HEK293 (cell line): ENCODE measurements at regions not wholly inside any gene's neighbourhood (a gene's known extent, or its start where the extent isn't known, plus 50 kb on each side); places are given as distances from the start of the nearest gene placed in this dataset.

Experiments
- HOXC10 ChIP-seq: sonication (generic); formaldehyde crosslinking; IDR thresholded peaks from 2 replicates; pipeline ENCODE4 v1.8.1; 2023; ENCODE audit warnings: mild to moderate bottlenecking, missing genetic modification reagents
- OVOL3 ChIP-seq: fragments of 450-650 bp; formaldehyde crosslinking; IDR thresholded peaks from 2 replicates; pipeline ENCODE4 v1.5.1; 2016; ENCODE audit warnings: missing biosample characterization, missing genetic modification characterization
- YY1 ChIP-seq: fragments of 450-650 bp; formaldehyde crosslinking; IDR thresholded peaks from 2 replicates; pipeline ENCODE4 v1.5.1; 2018; ENCODE audit warnings: missing biosample characterization, missing genetic modification characterization
- ZNF140 ChIP-seq: fragments of 450-650 bp; formaldehyde crosslinking; IDR thresholded peaks from 2 replicates; pipeline ENCODE4 v1.5.1; 2016; ENCODE audit warnings: missing biosample characterization, missing genetic modification characterization
- ZNF274 ChIP-seq, 2 experiments: fragments of 200-500 bp in 1 of 2; fragments of 450-650 bp in 1 of 2; sonication (Bioruptor generic) in 1 of 2; formaldehyde crosslinking in 1 of 2; IDR thresholded peaks; 2 replicates each; pipeline versions ENCODE4 v1.5.1 to v1.6.1; 2014 to 2016; ENCODE audit warnings: borderline replicate concordance in 1 of 2, inconsistent platforms in 1 of 2, low read length in 1 of 2, missing biosample characterization in 1 of 2, missing genetic modification characterization in 1 of 2
- ZNF654 ChIP-seq: fragments of 450-650 bp; formaldehyde crosslinking; IDR thresholded peaks from 2 replicates; pipeline ENCODE4 v1.5.1; 2016; ENCODE audit warnings: low read depth, missing biosample characterization, missing genetic modification characterization
- ZSCAN16 ChIP-seq: fragments of 450-650 bp; formaldehyde crosslinking; IDR thresholded peaks from 2 replicates; pipeline ENCODE4 v1.5.1; 2016; ENCODE audit warnings: missing biosample characterization, missing genetic modification characterization
- TF ChIP-seq, protein P1 (sequence below): fragments of 450-650 bp; formaldehyde crosslinking; IDR thresholded peaks from 2 replicates; pipeline ENCODE4 v1.5.1; 2016; ENCODE audit warnings: missing biosample characterization, missing genetic modification characterization
- TF ChIP-seq, protein P2 (sequence below): fragments of 450-650 bp; IDR thresholded peaks from 2 replicates; pipeline ENCODE4 v1.5.1; 2018; ENCODE audit warnings: missing biosample characterization, mild to moderate bottlenecking, missing genetic modification characterization
- TF ChIP-seq, protein P3 (sequence below): fragments of 450-650 bp; formaldehyde crosslinking; optimal IDR thresholded peaks from 2 replicates; pipeline ENCODE3; 2016; ENCODE audit warnings: missing biosample characterization, mild to moderate bottlenecking, missing genetic modification characterization
- TF ChIP-seq, protein P4 (sequence below): fragments of 450-650 bp; formaldehyde crosslinking; IDR thresholded peaks from 2 replicates; pipeline ENCODE4 v1.5.1; 2017; ENCODE audit warnings: missing biosample characterization, missing genetic modification characterization
- TF ChIP-seq, protein P5 (sequence below): IDR thresholded peaks from 2 replicates; pipeline ENCODE4 v1.6.1; 2011; ENCODE audit warnings: mild to moderate bottlenecking, low read depth, low read length, borderline replicate concordance

DNA sequence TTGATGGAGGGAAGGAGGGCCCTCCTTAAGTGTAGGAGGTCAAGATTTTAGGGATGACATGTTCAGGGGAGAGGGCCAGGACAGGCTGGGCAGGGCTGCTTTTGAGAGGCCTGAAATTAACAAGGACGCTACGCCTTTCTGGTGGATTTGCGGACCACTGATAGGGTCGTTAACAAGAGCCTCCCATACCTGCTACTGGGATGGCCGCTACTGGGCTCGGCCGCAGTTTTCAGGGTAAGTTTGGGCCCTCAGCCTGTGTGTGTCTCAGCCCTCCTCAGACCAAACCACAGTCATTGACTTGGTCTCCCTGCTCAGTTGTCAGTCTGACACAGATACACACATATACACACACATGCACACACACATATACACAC is 180.9 kb downstream of the SMAD2 start:
- TF ChIP-seq, protein P1, sequence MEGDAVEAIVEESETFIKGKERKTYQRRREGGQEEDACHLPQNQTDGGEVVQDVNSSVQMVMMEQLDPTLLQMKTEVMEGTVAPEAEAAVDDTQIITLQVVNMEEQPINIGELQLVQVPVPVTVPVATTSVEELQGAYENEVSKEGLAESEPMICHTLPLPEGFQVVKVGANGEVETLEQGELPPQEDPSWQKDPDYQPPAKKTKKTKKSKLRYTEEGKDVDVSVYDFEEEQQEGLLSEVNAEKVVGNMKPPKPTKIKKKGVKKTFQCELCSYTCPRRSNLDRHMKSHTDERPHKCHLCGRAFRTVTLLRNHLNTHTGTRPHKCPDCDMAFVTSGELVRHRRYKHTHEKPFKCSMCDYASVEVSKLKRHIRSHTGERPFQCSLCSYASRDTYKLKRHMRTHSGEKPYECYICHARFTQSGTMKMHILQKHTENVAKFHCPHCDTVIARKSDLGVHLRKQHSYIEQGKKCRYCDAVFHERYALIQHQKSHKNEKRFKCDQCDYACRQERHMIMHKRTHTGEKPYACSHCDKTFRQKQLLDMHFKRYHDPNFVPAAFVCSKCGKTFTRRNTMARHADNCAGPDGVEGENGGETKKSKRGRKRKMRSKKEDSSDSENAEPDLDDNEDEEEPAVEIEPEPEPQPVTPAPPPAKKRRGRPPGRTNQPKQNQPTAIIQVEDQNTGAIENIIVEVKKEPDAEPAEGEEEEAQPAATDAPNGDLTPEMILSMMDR (tag by site-specific recombination) = no peak
- TF ChIP-seq ZNF274 (IDR thresholded peaks at IDR 0.05; ENCODE audit: low read length) = no peak
- TF ChIP-seq ZNF274 (tag by site-specific recombination; IDR thresholded peaks at IDR 0.05; ENCODE audit: borderline replicate concordance) = no peak
- no peak for TF ChIP-seq ZNF140 (tag by site-specific recombination)
- TF ChIP-seq, protein P2, sequence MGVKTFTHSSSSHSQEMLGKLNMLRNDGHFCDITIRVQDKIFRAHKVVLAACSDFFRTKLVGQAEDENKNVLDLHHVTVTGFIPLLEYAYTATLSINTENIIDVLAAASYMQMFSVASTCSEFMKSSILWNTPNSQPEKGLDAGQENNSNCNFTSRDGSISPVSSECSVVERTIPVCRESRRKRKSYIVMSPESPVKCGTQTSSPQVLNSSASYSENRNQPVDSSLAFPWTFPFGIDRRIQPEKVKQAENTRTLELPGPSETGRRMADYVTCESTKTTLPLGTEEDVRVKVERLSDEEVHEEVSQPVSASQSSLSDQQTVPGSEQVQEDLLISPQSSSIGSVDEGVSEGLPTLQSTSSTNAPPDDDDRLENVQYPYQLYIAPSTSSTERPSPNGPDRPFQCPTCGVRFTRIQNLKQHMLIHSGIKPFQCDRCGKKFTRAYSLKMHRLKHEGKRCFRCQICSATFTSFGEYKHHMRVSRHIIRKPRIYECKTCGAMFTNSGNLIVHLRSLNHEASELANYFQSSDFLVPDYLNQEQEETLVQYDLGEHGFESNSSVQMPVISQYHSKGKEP (tag by site-specific recombination) = no peak
- no peak for TF ChIP-seq OVOL3 (tag by site-specific recombination)
- TF ChIP-seq ZNF654 (tag by site-specific recombination) = no peak
- TF ChIP-seq, protein P3, sequence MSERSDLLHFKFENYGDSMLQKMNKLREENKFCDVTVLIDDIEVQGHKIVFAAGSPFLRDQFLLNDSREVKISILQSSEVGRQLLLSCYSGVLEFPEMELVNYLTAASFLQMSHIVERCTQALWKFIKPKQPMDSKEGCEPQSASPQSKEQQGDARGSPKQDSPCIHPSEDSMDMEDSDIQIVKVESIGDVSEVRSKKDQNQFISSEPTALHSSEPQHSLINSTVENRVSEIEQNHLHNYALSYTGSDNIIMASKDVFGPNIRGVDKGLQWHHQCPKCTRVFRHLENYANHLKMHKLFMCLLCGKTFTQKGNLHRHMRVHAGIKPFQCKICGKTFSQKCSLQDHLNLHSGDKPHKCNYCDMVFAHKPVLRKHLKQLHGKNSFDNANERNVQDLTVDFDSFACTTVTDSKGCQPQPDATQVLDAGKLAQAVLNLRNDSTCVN = no peak
- TF ChIP-seq, protein P4, sequence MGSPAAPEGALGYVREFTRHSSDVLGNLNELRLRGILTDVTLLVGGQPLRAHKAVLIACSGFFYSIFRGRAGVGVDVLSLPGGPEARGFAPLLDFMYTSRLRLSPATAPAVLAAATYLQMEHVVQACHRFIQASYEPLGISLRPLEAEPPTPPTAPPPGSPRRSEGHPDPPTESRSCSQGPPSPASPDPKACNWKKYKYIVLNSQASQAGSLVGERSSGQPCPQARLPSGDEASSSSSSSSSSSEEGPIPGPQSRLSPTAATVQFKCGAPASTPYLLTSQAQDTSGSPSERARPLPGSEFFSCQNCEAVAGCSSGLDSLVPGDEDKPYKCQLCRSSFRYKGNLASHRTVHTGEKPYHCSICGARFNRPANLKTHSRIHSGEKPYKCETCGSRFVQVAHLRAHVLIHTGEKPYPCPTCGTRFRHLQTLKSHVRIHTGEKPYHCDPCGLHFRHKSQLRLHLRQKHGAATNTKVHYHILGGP = no peak
- TF ChIP-seq, protein P5, sequence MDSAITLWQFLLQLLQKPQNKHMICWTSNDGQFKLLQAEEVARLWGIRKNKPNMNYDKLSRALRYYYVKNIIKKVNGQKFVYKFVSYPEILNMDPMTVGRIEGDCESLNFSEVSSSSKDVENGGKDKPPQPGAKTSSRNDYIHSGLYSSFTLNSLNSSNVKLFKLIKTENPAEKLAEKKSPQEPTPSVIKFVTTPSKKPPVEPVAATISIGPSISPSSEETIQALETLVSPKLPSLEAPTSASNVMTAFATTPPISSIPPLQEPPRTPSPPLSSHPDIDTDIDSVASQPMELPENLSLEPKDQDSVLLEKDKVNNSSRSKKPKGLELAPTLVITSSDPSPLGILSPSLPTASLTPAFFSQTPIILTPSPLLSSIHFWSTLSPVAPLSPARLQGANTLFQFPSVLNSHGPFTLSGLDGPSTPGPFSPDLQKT = no peak
- no peak for TF ChIP-seq YY1 (tag by site-specific recombination)
- no peak for TF ChIP-seq HOXC10 (CRISPR knock-in tag)
- TF ChIP-seq ZSCAN16 (tag by site-specific recombination) = no peak
